ENCODE measurements at regions not wholly inside any gene's neighbourhood (a gene's known extent, or its start where the extent isn't known, plus 50 kb on each side); places are given as distances from the start of the nearest gene placed in this dataset.

- DNase-seq = no peak
These were observed 480.7 kb downstream of the MRPL39 start for GRCh38 chr21:25126564-25126963.

- no peak for DNase-seq
These were observed 488.6 kb downstream of the MRPL39 start for GRCh38 chr21:25118648-25119047.

DNA sequence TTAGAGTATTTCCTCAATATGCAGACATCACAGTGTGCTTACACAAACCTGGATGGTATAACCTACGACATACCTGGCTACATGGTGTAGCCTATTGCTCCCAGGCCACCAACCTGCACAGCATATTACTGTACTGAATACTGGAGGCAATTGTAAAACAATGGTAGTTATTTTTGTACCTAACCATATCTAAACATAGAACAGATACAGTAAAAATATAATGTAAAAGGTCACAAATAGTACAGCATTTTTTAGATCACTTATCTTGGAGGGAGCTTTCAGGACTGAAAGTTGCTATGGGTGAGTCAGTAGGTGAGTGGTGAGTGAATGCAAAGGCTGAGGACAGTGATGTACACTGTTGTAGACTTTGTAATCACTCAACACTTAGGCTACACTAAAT is 492.3 kb downstream of the MRPL39 start:
- DNase-seq = no peak

GRCh38 chr21:25107708-25108107 is 499.6 kb downstream of the MRPL39 start:
- no peak for DNase-seq

GRCh38 chr21:25103500-25104207 is 503.6 kb downstream of the MRPL39 start:
- DNase-seq = no peak

DNA sequence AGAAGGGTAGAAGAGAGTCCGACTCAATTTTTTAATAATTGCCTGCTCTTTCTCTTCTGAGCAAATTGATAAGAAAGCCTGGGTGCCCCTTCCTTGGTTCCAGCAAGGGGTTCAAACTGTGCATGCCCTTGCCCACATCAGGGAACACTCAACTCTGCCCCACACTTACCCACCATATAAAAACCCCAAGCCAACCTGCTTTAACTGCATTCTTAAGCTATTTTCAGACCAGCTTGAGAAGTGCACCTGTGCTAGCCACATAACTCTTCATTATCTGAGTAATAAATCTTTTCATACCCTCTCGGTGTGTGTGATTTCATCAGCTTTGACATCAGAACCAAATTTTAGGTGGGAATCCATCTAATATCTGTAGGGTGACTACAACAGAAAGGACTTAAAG is 509.6 kb downstream of the MRPL39 start:
- no peak for DNase-seq

DNA sequence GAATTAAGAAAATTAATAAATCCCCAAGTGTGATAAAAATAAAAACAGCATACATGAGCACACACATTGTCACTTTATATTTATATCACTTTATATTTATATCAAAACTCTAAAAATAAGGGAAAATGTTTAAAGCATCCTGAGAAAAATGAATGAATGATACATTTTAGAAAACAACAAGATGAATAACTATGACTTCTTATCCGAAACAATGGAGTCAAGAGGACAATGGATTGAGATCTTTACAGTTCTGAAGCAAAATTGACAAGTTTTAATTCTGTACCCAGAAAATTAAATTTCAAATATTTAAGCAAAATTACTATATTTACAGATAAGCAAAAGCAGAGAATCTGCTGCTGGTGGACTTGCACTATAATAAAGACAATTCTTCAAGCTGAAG is 512.6 kb downstream of the MRPL39 start:
- DNase-seq = no peak

- no peak for DNase-seq
These were observed 514.8 kb downstream of the MRPL39 start for GRCh38 chr21:25092441-25093011.

GRCh38 chr21:25081096-25081495 is 526.2 kb downstream of the MRPL39 start:
- no peak for DNase-seq

GRCh38 chr21:25080661-25081060 is 526.6 kb downstream of the MRPL39 start:
- no peak for DNase-seq

- no peak for DNase-seq
These were observed 527.1 kb downstream of the MRPL39 start for GRCh38 chr21:25080141-25080540.

- DNase-seq = no peak
These were observed 528.2 kb downstream of the MRPL39 start for GRCh38 chr21:25079053-25079452.

GRCh38 chr21:25062061-25062460 is 545.2 kb downstream of the MRPL39 start:
- no peak for DNase-seq

DNA sequence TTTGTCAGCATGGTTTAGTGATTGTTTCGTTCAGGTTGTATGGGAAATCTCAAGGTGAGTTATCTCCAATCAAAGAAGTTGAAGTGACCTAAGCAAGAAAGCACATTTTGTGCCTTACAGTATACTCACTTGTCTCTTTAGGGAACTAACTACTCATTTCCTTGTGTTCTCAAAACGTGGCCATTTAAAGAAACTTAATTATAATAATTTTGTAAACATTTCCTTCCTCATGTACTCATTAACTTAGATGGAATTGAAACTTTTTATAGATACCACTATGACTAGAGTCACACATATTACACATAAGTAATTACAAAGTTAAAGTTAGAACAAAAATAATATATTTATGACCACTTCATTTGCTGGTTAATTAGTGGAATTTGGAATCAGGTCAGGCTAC is 552.6 kb downstream of the MRPL39 start:
- no peak for DNase-seq

GRCh38 chr21:25039461-25040380 is 567.6 kb downstream of the MRPL39 start:
- DNase-seq = no peak

GRCh38 chr21:25036775-25037174 is 570.5 kb downstream of the MRPL39 start:
- DNase-seq = no peak

GRCh38 chr21:25031750-25032149 is 575.5 kb downstream of the MRPL39 start:
- no peak for DNase-seq

GRCh38 chr21:25029580-25029979 is 577.7 kb downstream of the MRPL39 start:
- DNase-seq = no peak

- DNase-seq = no peak
These were observed 581.7 kb downstream of the MRPL39 start for GRCh38 chr21:25025596-25025995.

DNA sequence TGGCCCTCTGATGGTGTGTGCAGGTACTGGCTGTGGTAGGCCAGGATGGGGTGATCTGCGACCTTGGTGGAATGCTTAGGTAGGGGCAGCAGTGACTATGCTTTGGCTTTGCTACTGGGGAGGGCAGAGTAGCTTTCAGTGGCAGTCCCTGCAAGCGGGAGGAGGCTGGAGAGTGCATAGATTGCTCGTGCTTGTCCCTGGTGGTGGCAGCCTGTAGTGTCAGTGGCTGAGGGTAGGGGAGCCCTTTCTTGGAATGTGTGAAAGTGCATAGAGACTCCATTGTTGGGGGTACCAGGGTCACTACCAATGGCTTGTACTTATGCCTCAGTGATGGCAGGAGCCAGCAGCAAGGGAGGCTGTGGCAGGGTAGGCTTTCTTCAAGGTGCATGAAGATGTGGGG is 582.6 kb downstream of the MRPL39 start:
- no peak for DNase-seq

- DNase-seq = no peak
These were observed 601.9 kb downstream of the MRPL39 start for GRCh38 chr21:25005388-25005787.

DNA sequence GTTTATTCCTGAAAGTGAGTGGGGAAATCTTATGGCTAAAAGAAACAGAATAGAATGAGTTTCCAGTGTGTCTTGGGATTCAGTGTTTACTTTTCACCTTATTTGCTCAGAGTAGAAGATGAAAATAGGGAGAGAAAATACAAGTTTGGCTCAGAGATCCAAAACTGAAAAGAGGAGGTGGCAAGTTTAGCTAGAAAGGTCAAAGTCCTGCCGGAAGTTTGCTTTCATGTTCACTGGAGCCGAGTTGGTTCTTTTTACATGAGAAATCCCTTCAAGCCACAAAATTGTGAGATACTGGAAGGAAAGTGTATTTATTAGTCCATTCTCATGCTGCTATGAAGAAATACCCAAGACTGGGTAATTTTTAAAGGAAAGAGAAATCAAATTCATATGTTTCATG is 604.6 kb downstream of the MRPL39 start:
- no peak for DNase-seq

GRCh38 chr21:24995216-24995615 is 612.1 kb downstream of the MRPL39 start:
- no peak for DNase-seq

- DNase-seq = no peak
These were observed 612.6 kb downstream of the MRPL39 start for GRCh38 chr21:24994717-24995116.
